Smooth muscle cell (in vitro differentiated cells): ENCODE measurements at regions not wholly inside any gene's neighbourhood (a gene's known extent, or its start where the extent isn't known, plus 50 kb on each side); places are given as distances from the start of the nearest gene placed in this dataset.

Source experiments
- DNase-seq: peaks from one replicate; lab custom pipeline; 2025; ENCODE audit not compliant: unreplicated experiment; lab: John Stamatoyannopoulos, UW
- H2AFZ ChIP-seq: fragments of 200-600 bp; sonication (generic); 2 replicates; pipeline ENCODE4 v1.6.0; 2016; ENCODE audit warnings: antibody characterized with exemption, low read depth, mild to moderate bottlenecking
- H3F3A ChIP-seq: fragments of 200-600 bp; sonication (generic); 2 replicates; pipeline ENCODE4 v1.6.0; 2017; ENCODE audit warnings: antibody characterized with exemption, low read depth
- H3K27ac ChIP-seq: fragments of 200-600 bp; sonication (generic); 2 replicates; pipeline ENCODE4 v1.5.1; 2016; ENCODE audit warnings: low read depth, mild to moderate bottlenecking
- H3K27me3 ChIP-seq: fragments of 200-600 bp; sonication (generic); 2 replicates; pipeline ENCODE4 v1.6.1; 2016; ENCODE audit warnings: low read depth, mild to moderate bottlenecking
- H3K36me3 ChIP-seq: fragments of 200-600 bp; sonication (generic); 2 replicates; pipeline ENCODE4 v1.5.1; 2016; ENCODE audit warnings: low read depth
- H3K4me1 ChIP-seq: fragments of 200-600 bp; sonication (generic); 2 replicates; pipeline ENCODE4 v1.5.1; 2016; ENCODE audit warnings: low read depth
- H3K4me2 ChIP-seq: fragments of 200-600 bp; sonication (generic); 2 replicates; pipeline ENCODE4 v1.6.0; 2016; ENCODE audit warnings: mild to moderate bottlenecking
- H3K4me3 ChIP-seq: fragments of 200-600 bp; sonication (generic); 2 replicates; pipeline ENCODE4 v1.5.1; 2016; ENCODE audit warnings: mild to moderate bottlenecking
- H3K79me2 ChIP-seq: fragments of 200-600 bp; sonication (generic); 2 replicates; pipeline ENCODE4 v1.6.0; 2016; ENCODE audit warnings: low read depth, mild to moderate bottlenecking
- H3K9ac ChIP-seq: fragments of 200-600 bp; sonication (generic); 2 replicates; pipeline ENCODE4 v1.6.0; 2016; ENCODE audit warnings: low read depth
- H3K9me3 ChIP-seq: fragments of 200-600 bp; sonication (generic); replicated peaks from 2 replicates; pipeline ENCODE4 v1.5.1; 2016; ENCODE audit warnings: low read depth
- H4K20me1 ChIP-seq: fragments of 200-600 bp; sonication (generic); 2 replicates; pipeline ENCODE4 v1.6.0; 2016; ENCODE audit warnings: low read depth
- WGBS: methylation state at CpG from one replicate; pipeline ENCODE4 v1.1.7; 2016; ENCODE audit warnings: low lambda C conversion rate; 5-methylcytosine and 5-hydroxymethylcytosine counted together
- TF ChIP-seq, protein P1 (sequence below): fragments of 200-600 bp; sonication (generic); IDR thresholded peaks from 2 replicates; pipeline ENCODE4 v1.5.1; 2017; ENCODE audit warnings: borderline replicate concordance, mild to moderate bottlenecking, antibody characterized with exemption; ENCODE audit not compliant: insufficient read depth, poor library complexity, severe bottlenecking

- Histone ChIP-seq H3K9me3 (no peaks in the 10 kb centered on the region), H3K4me3 (no peak overlapping the region), H4K20me1 (no peaks in the 10 kb centered on the region), H3K4me2 (no peak overlapping the region), H3F3A (no peaks in the 10 kb centered on the region), H3K4me1 (no peaks in the 10 kb centered on the region), H3K36me3 (no peaks in the 10 kb centered on the region), H3K27me3 (no peaks in the 10 kb centered on the region), H3K79me2 (no peaks in the 10 kb centered on the region), H3K27ac (no peak overlapping the region), H2AFZ (no peak overlapping the region), H3K9ac (no peak overlapping the region)
- TF ChIP-seq, protein P1, sequence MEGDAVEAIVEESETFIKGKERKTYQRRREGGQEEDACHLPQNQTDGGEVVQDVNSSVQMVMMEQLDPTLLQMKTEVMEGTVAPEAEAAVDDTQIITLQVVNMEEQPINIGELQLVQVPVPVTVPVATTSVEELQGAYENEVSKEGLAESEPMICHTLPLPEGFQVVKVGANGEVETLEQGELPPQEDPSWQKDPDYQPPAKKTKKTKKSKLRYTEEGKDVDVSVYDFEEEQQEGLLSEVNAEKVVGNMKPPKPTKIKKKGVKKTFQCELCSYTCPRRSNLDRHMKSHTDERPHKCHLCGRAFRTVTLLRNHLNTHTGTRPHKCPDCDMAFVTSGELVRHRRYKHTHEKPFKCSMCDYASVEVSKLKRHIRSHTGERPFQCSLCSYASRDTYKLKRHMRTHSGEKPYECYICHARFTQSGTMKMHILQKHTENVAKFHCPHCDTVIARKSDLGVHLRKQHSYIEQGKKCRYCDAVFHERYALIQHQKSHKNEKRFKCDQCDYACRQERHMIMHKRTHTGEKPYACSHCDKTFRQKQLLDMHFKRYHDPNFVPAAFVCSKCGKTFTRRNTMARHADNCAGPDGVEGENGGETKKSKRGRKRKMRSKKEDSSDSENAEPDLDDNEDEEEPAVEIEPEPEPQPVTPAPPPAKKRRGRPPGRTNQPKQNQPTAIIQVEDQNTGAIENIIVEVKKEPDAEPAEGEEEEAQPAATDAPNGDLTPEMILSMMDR = no peak
- DNase-seq = no peak
- WGBS = 20% methylated on average over 3 of the region's 3 CpGs
These were observed 370.8 kb downstream of the RWDD3 start for GRCh38 chr1:95604771-95605170.

- H3K4me3 ChIP-seq = no peak overlapping the region
- H3K9ac ChIP-seq = no peak overlapping the region
- DNase-seq = no peak
- H3F3A ChIP-seq = no peaks in the 10 kb centered on the region
- no peaks in the 10 kb centered on the region for H3K79me2 ChIP-seq
- H3K27ac ChIP-seq = no peak overlapping the region
- H3K27me3 ChIP-seq = no peaks in the 10 kb centered on the region
- H4K20me1 ChIP-seq = no peaks in the 10 kb centered on the region
- H3K36me3 ChIP-seq = no peaks in the 10 kb centered on the region
- WGBS = 91% methylated on average over 5 of the region's 5 CpGs
- TF ChIP-seq, protein P1 = no peak
- no peak overlapping the region for H3K4me2 ChIP-seq
- no peak overlapping the region for H2AFZ ChIP-seq
- H3K9me3 ChIP-seq = no peaks in the 10 kb centered on the region
- H3K4me1 ChIP-seq = no peaks in the 10 kb centered on the region
These were observed 380.2 kb downstream of the RWDD3 start for GRCh38 chr1:95614197-95614596.

DNA sequence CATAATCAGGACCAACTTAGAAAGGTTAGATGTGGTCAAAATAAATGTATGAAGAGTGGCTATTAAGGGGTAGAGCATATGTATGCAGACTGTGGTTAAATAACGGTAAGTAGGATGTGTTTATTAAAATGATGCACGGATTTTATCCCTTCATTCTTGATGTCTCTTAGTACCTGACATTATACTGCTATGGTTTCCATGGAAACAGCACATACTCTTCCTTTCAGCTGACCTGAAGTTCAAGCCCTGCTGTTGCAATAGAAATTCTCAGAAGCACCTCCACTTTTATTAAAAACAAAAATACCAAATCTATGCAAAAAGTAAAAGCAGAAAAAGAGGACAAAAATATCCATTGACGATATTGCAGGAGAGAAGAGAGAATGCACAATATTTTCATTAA is 381.4 kb downstream of the RWDD3 start:
- H3K9me3 ChIP-seq = no peaks in the 10 kb centered on the region
- no peak overlapping the region for H3K4me3 ChIP-seq
- H3K27ac ChIP-seq = no peak overlapping the region
- H3F3A ChIP-seq = no peaks in the 10 kb centered on the region
- DNase-seq = no peak
- H3K79me2 ChIP-seq = no peaks in the 10 kb centered on the region
- TF ChIP-seq, protein P1 = no peak
- no peak overlapping the region for H2AFZ ChIP-seq
- H4K20me1 ChIP-seq = no peaks in the 10 kb centered on the region
- WGBS = 92% methylated on average over 3 of the region's 3 CpGs
- H3K36me3 ChIP-seq = no peaks in the 10 kb centered on the region
- H3K4me1 ChIP-seq = no peaks in the 10 kb centered on the region
- no peak overlapping the region for H3K9ac ChIP-seq
- no peaks in the 10 kb centered on the region for H3K27me3 ChIP-seq
- H3K4me2 ChIP-seq = no peak overlapping the region

GRCh38 chr1:95620076-95620475 is 386.1 kb downstream of the RWDD3 start:
- no peaks in the 10 kb centered on the region for H4K20me1 ChIP-seq
- H3K79me2 ChIP-seq = no peaks in the 10 kb centered on the region
- 95% methylated on average over 5 of the region's 5 CpGs for WGBS
- no peaks in the 10 kb centered on the region for H3K36me3 ChIP-seq
- no peak overlapping the region for H3K4me2 ChIP-seq
- TF ChIP-seq, protein P1 = no peak
- H3F3A ChIP-seq = no peaks in the 10 kb centered on the region
- no peak overlapping the region for H3K4me3 ChIP-seq
- H3K9ac ChIP-seq = no peak overlapping the region
- no peaks in the 10 kb centered on the region for H3K9me3 ChIP-seq
- H3K27ac ChIP-seq = no peak overlapping the region
- H3K27me3 ChIP-seq = no peaks in the 10 kb centered on the region
- no peaks in the 10 kb centered on the region for H3K4me1 ChIP-seq
- H2AFZ ChIP-seq = no peak overlapping the region
- no peak for DNase-seq
